Adrenal gland (tissue), 5 donors: ENCODE measurements at regions not wholly inside any gene's neighbourhood (a gene's known extent, or its start where the extent isn't known, plus 50 kb on each side); places are given as distances from the start of the nearest gene placed in this dataset.

Experiments
- POLR2A ChIP-seq, 2 donors: fragments of 450-650 bp; IDR thresholded peaks; one replicate each; pipeline ENCODE4 v1.6.1; 2017; ENCODE audit warnings: antibody characterized with exemption in 2 of 2, mild to moderate bottlenecking in 2 of 2, moderate library complexity in 1 of 2
- TF ChIP-seq, protein P1 (sequence below), 6 experiments: fragments of 450-650 bp in 4 of 6; fragments of 200-600 bp in 2 of 6; sonication (generic) in 1 of 6; IDR thresholded peaks; 1 replicate in 5 of 6; 2 replicates in 1 of 6; pipeline versions ENCODE4 v1.5.1 to v1.8.0; 2016 to 2021; ENCODE audit warnings: antibody characterized with exemption in 6 of 6, mild to moderate bottlenecking in 2 of 6, moderate library complexity in 1 of 6
- donor health status: DM: no; HTN: no; CAD: no.

DNA sequence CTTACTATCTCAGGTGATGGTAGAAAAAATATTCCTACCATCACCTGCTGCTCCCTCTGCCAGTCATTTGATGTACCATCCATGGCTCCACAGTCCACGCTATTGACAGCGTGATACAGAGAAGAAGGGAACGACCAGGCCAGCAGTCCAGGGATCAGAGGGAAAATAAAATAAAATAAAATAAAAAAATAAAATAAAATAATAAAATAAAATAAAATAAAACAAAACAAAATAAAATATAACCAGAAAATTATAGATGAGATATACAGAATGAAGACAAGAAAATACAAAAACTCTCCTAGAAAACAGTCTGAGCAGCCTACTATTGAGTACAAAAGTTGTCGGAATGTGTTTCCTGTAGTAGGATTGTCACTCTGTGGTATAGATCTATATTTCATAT lies 619.4 kb upstream of the TMPRSS15 start:
- TF ChIP-seq, protein P1, sequence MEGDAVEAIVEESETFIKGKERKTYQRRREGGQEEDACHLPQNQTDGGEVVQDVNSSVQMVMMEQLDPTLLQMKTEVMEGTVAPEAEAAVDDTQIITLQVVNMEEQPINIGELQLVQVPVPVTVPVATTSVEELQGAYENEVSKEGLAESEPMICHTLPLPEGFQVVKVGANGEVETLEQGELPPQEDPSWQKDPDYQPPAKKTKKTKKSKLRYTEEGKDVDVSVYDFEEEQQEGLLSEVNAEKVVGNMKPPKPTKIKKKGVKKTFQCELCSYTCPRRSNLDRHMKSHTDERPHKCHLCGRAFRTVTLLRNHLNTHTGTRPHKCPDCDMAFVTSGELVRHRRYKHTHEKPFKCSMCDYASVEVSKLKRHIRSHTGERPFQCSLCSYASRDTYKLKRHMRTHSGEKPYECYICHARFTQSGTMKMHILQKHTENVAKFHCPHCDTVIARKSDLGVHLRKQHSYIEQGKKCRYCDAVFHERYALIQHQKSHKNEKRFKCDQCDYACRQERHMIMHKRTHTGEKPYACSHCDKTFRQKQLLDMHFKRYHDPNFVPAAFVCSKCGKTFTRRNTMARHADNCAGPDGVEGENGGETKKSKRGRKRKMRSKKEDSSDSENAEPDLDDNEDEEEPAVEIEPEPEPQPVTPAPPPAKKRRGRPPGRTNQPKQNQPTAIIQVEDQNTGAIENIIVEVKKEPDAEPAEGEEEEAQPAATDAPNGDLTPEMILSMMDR (IDR thresholded peaks at IDR 0.05), result no peak
- no peak for TF ChIP-seq POLR2A (IDR thresholded peaks at IDR 0.05)
